Heart left ventricle (tissue), 13 donors: ENCODE measurements at regions not wholly inside any gene's neighbourhood (a gene's known extent, or its start where the extent isn't known, plus 50 kb on each side); places are given as distances from the start of the nearest gene placed in this dataset.
"Not testable (repeated sequence)": the region's sequence is repeated elsewhere in the genome, so short reads cannot be mapped to it uniquely, and the experiment has no call there.

Source experiments
- POLR2A ChIP-seq, 2 donors: fragments of 450-650 bp; IDR thresholded peaks; one replicate each; pipeline ENCODE4 v1.6.1; 2017; ENCODE audit warnings: antibody characterized with exemption in 2 of 2, mild to moderate bottlenecking in 2 of 2, moderate library complexity in 2 of 2
- TF ChIP-seq, protein P1 (sequence below), 12 donors: fragments of 200-600 bp; sonication (generic) in 4 of 12; IDR thresholded peaks; one replicate each; pipeline versions ENCODE4 v1.5.0 to v1.8.0; 2018 to 2022; ENCODE audit warnings: antibody characterized with exemption in 12 of 12, mild to moderate bottlenecking in 5 of 12
- donor health status: ischemic (EF 13 %, LVEDD 7.1; RV severe dilation, severe dysfunction).
- donor health status: DM: no; HTN: yes; CAD: no.
- donor health status: DM: no; HTN: no; CAD: no.
- donor health status: ischemic (EF 25% LVEDD 6.9; RV normal size, moderate dysfunction).
- donor health status: ischemic (EF 25% LVEDD 5.7; RV mildly dilated, moderate dysfunction).
- donor health status: ischemic (EF 35%, LVEDD 5.7; RV mildly dilated, moderate dysfunction).
- donor health status: nonischemic (EF 11% LVEDD 7.7; RV severe dilation, severe dysfunction).
- donor health status: DM: yes; HTN: yes; CAD: no.
- donor health status: PGD.
- donor health status: ischemic (EF 29% LVEDD 5.4; RV normal size, mild dysfunction).
- donor health status: nonischemic (EF 23%, LVEDD 6.1; RV moderate dilation, normal function).

DNA sequence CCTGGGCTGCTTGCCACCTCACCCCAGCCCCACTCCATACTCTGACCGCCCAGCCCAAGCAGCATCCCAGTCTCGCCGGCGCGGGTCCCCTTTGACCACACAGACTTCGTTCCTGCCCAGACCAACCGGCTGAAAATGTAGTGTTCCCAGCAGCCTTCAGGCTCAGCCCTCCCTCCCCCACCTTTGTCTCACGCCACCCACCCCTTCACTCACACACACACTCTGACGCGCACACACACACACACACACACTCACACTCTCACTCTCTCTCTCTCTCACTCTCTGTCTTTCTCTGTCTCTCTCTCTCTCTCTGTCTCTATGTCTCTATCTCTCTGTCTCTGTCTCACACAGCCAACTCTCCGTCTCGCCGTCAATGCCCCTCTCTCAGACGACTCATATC is 61.0 kb upstream of the FCGR2A start:
- TF ChIP-seq, protein P1, sequence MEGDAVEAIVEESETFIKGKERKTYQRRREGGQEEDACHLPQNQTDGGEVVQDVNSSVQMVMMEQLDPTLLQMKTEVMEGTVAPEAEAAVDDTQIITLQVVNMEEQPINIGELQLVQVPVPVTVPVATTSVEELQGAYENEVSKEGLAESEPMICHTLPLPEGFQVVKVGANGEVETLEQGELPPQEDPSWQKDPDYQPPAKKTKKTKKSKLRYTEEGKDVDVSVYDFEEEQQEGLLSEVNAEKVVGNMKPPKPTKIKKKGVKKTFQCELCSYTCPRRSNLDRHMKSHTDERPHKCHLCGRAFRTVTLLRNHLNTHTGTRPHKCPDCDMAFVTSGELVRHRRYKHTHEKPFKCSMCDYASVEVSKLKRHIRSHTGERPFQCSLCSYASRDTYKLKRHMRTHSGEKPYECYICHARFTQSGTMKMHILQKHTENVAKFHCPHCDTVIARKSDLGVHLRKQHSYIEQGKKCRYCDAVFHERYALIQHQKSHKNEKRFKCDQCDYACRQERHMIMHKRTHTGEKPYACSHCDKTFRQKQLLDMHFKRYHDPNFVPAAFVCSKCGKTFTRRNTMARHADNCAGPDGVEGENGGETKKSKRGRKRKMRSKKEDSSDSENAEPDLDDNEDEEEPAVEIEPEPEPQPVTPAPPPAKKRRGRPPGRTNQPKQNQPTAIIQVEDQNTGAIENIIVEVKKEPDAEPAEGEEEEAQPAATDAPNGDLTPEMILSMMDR (IDR thresholded peaks at IDR 0.05): not testable (repeated sequence)
- TF ChIP-seq POLR2A (IDR thresholded peaks at IDR 0.05): not testable (repeated sequence)
